Loucy (cell line): ENCODE measurements at regions not wholly inside any gene's neighbourhood (a gene's known extent, or its start where the extent isn't known, plus 50 kb on each side); places are given as distances from the start of the nearest gene placed in this dataset.

ENCODE experiments used
- CTCF ChIP-seq: fragments of 200-600 bp; sonication (generic); conservative IDR thresholded peaks from 2 replicates; pipeline ENCODE4 v1.5.1; 2014; ENCODE audit warnings: mild to moderate bottlenecking, antibody characterized with exemption, low read length
- EZH2phosphoT487 ChIP-seq: fragments of 200-600 bp; IDR thresholded peaks from 2 replicates; pipeline ENCODE4 v1.6.1; 2018; ENCODE audit warnings: antibody characterized with exemption, mild to moderate bottlenecking, moderate library complexity, borderline replicate concordance

GRCh38 chr1:172760121-172760520 is 101.2 kb downstream of the FASLG start:
- TF ChIP-seq CTCF (no peak), EZH2phosphoT487 (no peak)
